ENCODE measurements at regions not wholly inside any gene's neighbourhood (a gene's known extent, or its start where the extent isn't known, plus 50 kb on each side); places are given as distances from the start of the nearest gene placed in this dataset.

DNA sequence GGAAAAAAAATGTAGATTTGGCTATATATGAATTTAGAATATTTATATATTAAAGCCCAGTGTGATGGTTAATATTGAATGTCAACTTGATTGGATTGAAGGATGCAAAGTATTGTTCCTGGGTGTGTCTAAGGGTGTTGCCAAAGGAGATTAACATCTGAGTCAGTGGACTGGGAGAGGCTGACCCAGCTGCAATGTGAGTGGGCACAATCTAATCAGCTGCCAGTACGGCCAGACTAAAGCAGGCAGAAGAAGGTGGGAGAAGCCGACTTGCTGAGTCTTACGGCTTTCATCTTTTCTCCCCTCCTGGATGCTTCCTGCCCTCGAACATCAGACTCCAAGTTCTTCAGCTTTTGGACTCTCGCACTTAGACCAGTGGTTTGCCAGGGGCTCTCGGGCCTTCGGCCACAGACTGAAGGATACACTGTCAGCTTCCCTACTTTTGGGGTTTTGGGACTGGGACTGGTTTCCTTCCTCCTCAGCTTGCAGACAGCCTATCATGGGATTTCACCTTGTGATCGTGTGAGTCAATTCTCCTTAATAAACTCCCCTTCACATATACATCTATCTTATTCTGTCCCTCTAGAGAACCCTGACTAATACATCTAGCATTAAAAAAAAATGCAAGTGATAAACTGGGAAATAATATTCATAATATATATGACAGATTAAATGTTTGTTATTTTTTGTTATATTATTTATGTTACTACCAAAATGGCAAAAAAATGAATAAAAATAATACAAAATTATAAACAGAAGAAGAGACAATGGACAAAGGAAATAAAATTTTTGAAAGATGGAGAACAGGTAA, 122.4 kb downstream of the DLEU7 start:
- TF ChIP-seq BHLHE40 (IDR thresholded peaks at IDR 0.05; ENCODE audit: low read depth, low read length) (no peak), FOS (IDR thresholded peaks at IDR 0.05; ENCODE audit: low read depth, low read length) (no peak), RAD21 (IDR thresholded peaks at IDR 0.05; ENCODE audit: low read length) (no peak), MAZ (IDR thresholded peaks at IDR 0.05; ENCODE audit: borderline replicate concordance, low read depth, low read length) (no peak)
- ChIA-PET CTCF (no interaction called here), POLR2A (ENCODE audit: unreplicated experiment) (no interaction called here)
- H2BK120ac ChIP-seq (ENCODE audit: low read depth, low read length), result no peak overlapping the region
- no peak overlapping the region for H2AK5ac ChIP-seq (ENCODE audit: low read depth, low read length)
- no peak overlapping the region for H3K4me3 ChIP-seq (ENCODE audit: insufficient read depth, low read depth, low read length)
- dilution Hi-C loops (cut with HindIII; ENCODE audit: low sequenced_read_pairs, unreplicated experiment) (no loop called here), intact Hi-C loops (cut with micrococcal nuclease) (no loop called here), in situ Hi-C loops (cut with MboI; ENCODE audit: low sequenced_read_pairs) (no loop called here)
- H3K9me1 ChIP-seq (ENCODE audit: insufficient read depth, low read length), result no peaks in the 10 kb centered on the region
- H3K9ac ChIP-seq (ENCODE audit: low read depth, low read length), result no peak overlapping the region
- no peaks in the 10 kb centered on the region for H3K4me1 ChIP-seq (ENCODE audit: control insufficient read depth, insufficient read depth, low read length)
- no peak overlapping the region for H2BK15ac ChIP-seq (ENCODE audit: low read depth, low read length)
- ATAC-seq (ENCODE audit: low read depth) (no peak), DNase-seq (no peak)
- no peak overlapping the region for H4K5ac ChIP-seq (ENCODE audit: low read depth, low read length)
- WGBS, 2 experiments (ENCODE audit: extremely low coverage in 2 of 2, insufficient read length in 1 of 2), result 67% methylated on average over 1 of the region's 8 CpGs; no CpG with 5 or more reads in 1 of the 2 experiments
- no peak overlapping the region for H2BK5ac ChIP-seq (ENCODE audit: low read depth, low read length, poor library complexity, severe bottlenecking)
- H4K91ac ChIP-seq (ENCODE audit: insufficient read depth, low read depth, low read length), result no peak overlapping the region
- H2AK9ac ChIP-seq (replicated peaks; ENCODE audit: low read depth, low read length, poor library complexity), result no peak overlapping the region
- H3K79me1 ChIP-seq (ENCODE audit: low read depth in 1 of 2, low read length in 2 of 2), result no peaks in the 10 kb centered on the region
- H3K23ac ChIP-seq (ENCODE audit: low read depth, low read length), result no peak overlapping the region
- H2BK20ac ChIP-seq (ENCODE audit: low read depth, low read length), result no peak overlapping the region
- H3K56ac ChIP-seq (ENCODE audit: extremely low read depth, insufficient read depth, low read length), result no peak overlapping the region
- no peaks in the 10 kb centered on the region for H3K9me3 ChIP-seq (ENCODE audit: control insufficient read depth, insufficient read depth, low read length)
- no peak overlapping the region for H4K8ac ChIP-seq (ENCODE audit: low read depth in 2 of 2, low read length in 2 of 2)
- H3K27ac ChIP-seq (ENCODE audit: insufficient read depth, low read length), result no peak overlapping the region
- no peak overlapping the region for H2AFZ ChIP-seq (replicated peaks; ENCODE audit: low read length, poor library complexity)
- H4K20me1 ChIP-seq (ENCODE audit: insufficient read depth, low read length), result no peaks in the 10 kb centered on the region
- no peak overlapping the region for H3K14ac ChIP-seq (replicated peaks; ENCODE audit: low read depth, low read length)
- no peak overlapping the region for H3K4ac ChIP-seq (ENCODE audit: low read depth, low read length)
- peaks cover 5% of the 10 kb centered on the region for H3K27me3 ChIP-seq (ENCODE audit: control insufficient read depth, insufficient read depth, low read length)
- no peak overlapping the region for H3K4me2 ChIP-seq (ENCODE audit: low read depth, low read length)
- no peak overlapping the region for H3K18ac ChIP-seq (ENCODE audit: low read depth, low read length)
- BruUV-seq (replicated peaks), result no TSS peak
- no peaks in the 10 kb centered on the region for H3K36me3 ChIP-seq (ENCODE audit: control insufficient read depth, insufficient read depth, low read length)
